ENCODE measurements at regions not wholly inside any gene's neighbourhood (a gene's known extent, or its start where the extent isn't known, plus 50 kb on each side); places are given as distances from the start of the nearest gene placed in this dataset.

DNA sequence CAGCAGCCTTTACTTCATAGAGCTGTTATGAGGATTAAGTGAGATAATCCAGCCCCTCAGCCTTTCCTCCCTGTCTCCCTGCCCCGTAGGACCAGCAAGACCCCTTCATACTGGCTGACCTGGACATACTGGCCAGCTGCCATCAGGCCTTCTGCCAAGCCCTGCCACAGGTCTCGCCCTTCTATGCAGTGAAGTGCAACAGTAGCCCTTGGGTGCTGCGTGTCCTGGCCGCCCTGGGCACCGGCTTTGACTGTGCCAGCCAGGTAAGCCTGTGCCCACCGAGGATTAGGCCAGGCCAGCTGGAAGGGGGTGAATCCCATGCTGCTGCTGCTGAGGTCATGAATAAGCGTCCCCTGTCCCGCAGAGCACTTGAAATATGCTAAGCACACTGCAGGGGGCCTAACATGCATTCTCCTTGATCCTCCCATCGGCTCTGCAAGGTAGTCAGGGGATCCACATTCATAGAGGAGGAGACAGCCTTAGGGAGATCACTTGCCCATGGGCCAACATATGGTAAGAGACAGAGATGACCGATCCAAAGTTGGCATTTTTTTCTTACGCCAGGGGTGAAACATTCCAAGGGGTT lies 73.3 kb upstream of the TINAGL1 start:
- TF ChIP-seq, protein P1, sequence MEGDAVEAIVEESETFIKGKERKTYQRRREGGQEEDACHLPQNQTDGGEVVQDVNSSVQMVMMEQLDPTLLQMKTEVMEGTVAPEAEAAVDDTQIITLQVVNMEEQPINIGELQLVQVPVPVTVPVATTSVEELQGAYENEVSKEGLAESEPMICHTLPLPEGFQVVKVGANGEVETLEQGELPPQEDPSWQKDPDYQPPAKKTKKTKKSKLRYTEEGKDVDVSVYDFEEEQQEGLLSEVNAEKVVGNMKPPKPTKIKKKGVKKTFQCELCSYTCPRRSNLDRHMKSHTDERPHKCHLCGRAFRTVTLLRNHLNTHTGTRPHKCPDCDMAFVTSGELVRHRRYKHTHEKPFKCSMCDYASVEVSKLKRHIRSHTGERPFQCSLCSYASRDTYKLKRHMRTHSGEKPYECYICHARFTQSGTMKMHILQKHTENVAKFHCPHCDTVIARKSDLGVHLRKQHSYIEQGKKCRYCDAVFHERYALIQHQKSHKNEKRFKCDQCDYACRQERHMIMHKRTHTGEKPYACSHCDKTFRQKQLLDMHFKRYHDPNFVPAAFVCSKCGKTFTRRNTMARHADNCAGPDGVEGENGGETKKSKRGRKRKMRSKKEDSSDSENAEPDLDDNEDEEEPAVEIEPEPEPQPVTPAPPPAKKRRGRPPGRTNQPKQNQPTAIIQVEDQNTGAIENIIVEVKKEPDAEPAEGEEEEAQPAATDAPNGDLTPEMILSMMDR (conservative IDR thresholded peaks at IDR 0.05; ENCODE audit: low read length) = no peak
- no peak for TF ChIP-seq EZH2phosphoT487 (IDR thresholded peaks at IDR 0.05; ENCODE audit: borderline replicate concordance, low read depth, low read length)

Measured in OCI-LY7 (cell line).